ENCODE measurements at regions not wholly inside any gene's neighbourhood (a gene's known extent, or its start where the extent isn't known, plus 50 kb on each side); places are given as distances from the start of the nearest gene placed in this dataset.

- TF ChIP-seq GATA3 (IDR thresholded peaks at IDR 0.05; ENCODE audit: low read depth, low read length) = no peak
- TF ChIP-seq GATA2 (IDR thresholded peaks at IDR 0.05; ENCODE audit: low read depth, low read length) = no peak
Measured at GRCh38 chr14:100670753-100671049, 56.0 kb upstream of the DLK1 start.

Measured in SH-SY5Y (cell line).